ENCODE measurements at regions not wholly inside any gene's neighbourhood (a gene's known extent, or its start where the extent isn't known, plus 50 kb on each side); places are given as distances from the start of the nearest gene placed in this dataset.

- no peaks in the 10 kb centered on the region for H3K9me3 ChIP-seq
- TF ChIP-seq CTCF (IDR thresholded peaks at IDR 0.05): no peak
- TF ChIP-seq POLR2A (IDR thresholded peaks at IDR 0.05): no peak
- H3K27ac ChIP-seq: no peak overlapping the region
- no peaks in the 10 kb centered on the region for H3K4me1 ChIP-seq
- H3K27me3 ChIP-seq: no peaks in the 10 kb centered on the region
- no peak overlapping the region for H3K4me3 ChIP-seq
- no peaks in the 10 kb centered on the region for H3K36me3 ChIP-seq
- no peak for DNase-seq
Measured at GRCh38 chr5:162325143-162325727, 257.7 kb downstream of the GABRG2 start.

- TF ChIP-seq CTCF (IDR thresholded peaks at IDR 0.05): no peak
- TF ChIP-seq POLR2A (IDR thresholded peaks at IDR 0.05): no peak
- H3K36me3 ChIP-seq: no peaks in the 10 kb centered on the region
Measured at GRCh38 chr5:162334944-162335343, 267.4 kb downstream of the GABRG2 start.

GRCh38 chr5:162360373-162360931, 292.9 kb downstream of the GABRG2 start:
- Histone ChIP-seq H3K27me3 (no peaks in the 10 kb centered on the region), H3K9me3 (no peaks in the 10 kb centered on the region), H3K4me3 (no peak overlapping the region), H3K36me3 (no peaks in the 10 kb centered on the region), H3K4me1 (no peaks in the 10 kb centered on the region), H3K27ac (no peak overlapping the region)
- TF ChIP-seq POLR2A (IDR thresholded peaks at IDR 0.05) (no peak), CTCF (IDR thresholded peaks at IDR 0.05) (no peak)
- DNase-seq: no peak

More at GRCh38 chr5:162334944-162335343, 267.4 kb downstream of the GABRG2 start:
- H3K9me3 ChIP-seq: no peaks in the 10 kb centered on the region
- H3K27ac ChIP-seq: no peak overlapping the region
- no peaks in the 10 kb centered on the region for H3K4me1 ChIP-seq
- H3K4me3 ChIP-seq: no peak overlapping the region
- DNase-seq: no peak
- no peaks in the 10 kb centered on the region for H3K27me3 ChIP-seq

GRCh38 chr5:162372256-162372655, 304.7 kb downstream of the GABRG2 start:
- Histone ChIP-seq H3K36me3 (no peaks in the 10 kb centered on the region), H3K27me3 (no peaks in the 10 kb centered on the region), H3K9me3 (no peaks in the 10 kb centered on the region), H3K4me3 (no peak overlapping the region), H3K27ac (no peak overlapping the region), H3K4me1 (no peaks in the 10 kb centered on the region)
- DNase-seq: no peak
- TF ChIP-seq CTCF (IDR thresholded peaks at IDR 0.05) (no peak), POLR2A (IDR thresholded peaks at IDR 0.05) (no peak)

- Histone ChIP-seq H3K9me3 (no peaks in the 10 kb centered on the region), H3K4me1 (no peaks in the 10 kb centered on the region), H3K27me3 (no peaks in the 10 kb centered on the region), H3K36me3 (no peaks in the 10 kb centered on the region), H3K27ac (no peak overlapping the region), H3K4me3 (no peak overlapping the region)
- TF ChIP-seq CTCF (IDR thresholded peaks at IDR 0.05): no peak
- TF ChIP-seq POLR2A (IDR thresholded peaks at IDR 0.05): no peak
- DNase-seq: no peak
Measured at GRCh38 chr5:162377895-162378294, 310.3 kb downstream of the GABRG2 start.
